GM23338 (cell line): ENCODE measurements at regions not wholly inside any gene's neighbourhood (a gene's known extent, or its start where the extent isn't known, plus 50 kb on each side); places are given as distances from the start of the nearest gene placed in this dataset.

Experiments used
- CREB1 ChIP-seq: fragments of 250-450 bp; sonication (Bioruptor Pico); IDR thresholded peaks from 2 replicates; pipeline ENCODE4 v1.5.0; 2020; ENCODE audit warnings: low read depth, mild to moderate bottlenecking, moderate library complexity
- CTCF ChIP-seq, 2 experiments: fragments of 200-600 bp in 1 of 2; sonication (generic) in 1 of 2; conservative IDR thresholded peaks; 2 replicates each; pipeline versions ENCODE4 v1.5.1 to v1.6.1; 2016 to 2017; ENCODE audit warnings: antibody characterized with exemption in 2 of 2, low read depth in 2 of 2, mild to moderate bottlenecking in 2 of 2, moderate library complexity in 1 of 2
- ETS1 ChIP-seq: IDR thresholded peaks from 2 replicates; pipeline ENCODE4 v1.6.1; 2016; ENCODE audit warnings: antibody characterized with exemption
- EZH2 ChIP-seq: fragments of 200-600 bp; sonication (generic); IDR thresholded peaks from one replicate; pipeline ENCODE4 v1.8.0; 2017; ENCODE audit warnings: antibody characterized with exemption, mild to moderate bottlenecking, low read depth; ENCODE audit not compliant: unreplicated experiment
- EZH2phosphoT487 ChIP-seq: fragments of 200-600 bp; sonication (generic); IDR thresholded peaks from one replicate; pipeline ENCODE4 v1.8.1; 2018; ENCODE audit warnings: antibody characterized with exemption; ENCODE audit not compliant: unreplicated experiment
- JUNB ChIP-seq: IDR thresholded peaks from one replicate; pipeline ENCODE4 v1.6.1; 2016; ENCODE audit warnings: antibody characterized with exemption; ENCODE audit not compliant: unreplicated experiment
- NANOG ChIP-seq: IDR thresholded peaks from 2 replicates; pipeline ENCODE4 v1.6.1; 2016; ENCODE audit warnings: antibody characterized with exemption, borderline replicate concordance
- POLR2AphosphoS5 ChIP-seq: IDR thresholded peaks from 2 replicates; pipeline ENCODE4 v1.6.1; 2016; ENCODE audit warnings: antibody characterized with exemption, low read depth
- REST ChIP-seq: IDR thresholded peaks from one replicate; pipeline ENCODE4 v1.6.1; 2018; ENCODE audit warnings: antibody characterized with exemption; ENCODE audit not compliant: unreplicated experiment
- STAT1 ChIP-seq: IDR thresholded peaks from one replicate; pipeline ENCODE4 v1.6.1; 2016; ENCODE audit warnings: antibody characterized with exemption; ENCODE audit not compliant: unreplicated experiment
- ZNF114 ChIP-seq: fragments of 250-450 bp; sonication (Bioruptor Pico); IDR thresholded peaks from 2 replicates; pipeline ENCODE4 v1.5.0; 2020; ENCODE audit warnings: mild to moderate bottlenecking, moderate library complexity
- ZNF331 ChIP-seq: fragments of 250-450 bp; sonication (Bioruptor Pico); IDR thresholded peaks from 2 replicates; pipeline ENCODE4 v1.5.0; 2020; ENCODE audit warnings: low read depth, mild to moderate bottlenecking, moderate library complexity
- ZNF462 ChIP-seq: fragments of 250-450 bp; sonication (Bioruptor Pico); IDR thresholded peaks from 2 replicates; pipeline ENCODE4 v1.5.0; 2020; ENCODE audit warnings: mild to moderate bottlenecking, moderate library complexity

- no peak for TF ChIP-seq CTCF (conservative IDR thresholded peaks at IDR 0.05; ENCODE audit: low read depth in 2 of 2)
- no peak for TF ChIP-seq EZH2
- TF ChIP-seq EZH2phosphoT487 = no peak
- TF ChIP-seq POLR2AphosphoS5 = no peak
- no peak for TF ChIP-seq REST
- TF ChIP-seq ETS1 = no peak
- TF ChIP-seq JUNB = no peak
- TF ChIP-seq NANOG = no peak
- TF ChIP-seq STAT1 = no peak
- TF ChIP-seq CREB1 (CRISPR knock-in tag) = no peak
- TF ChIP-seq ZNF462 = no peak
- no peak for TF ChIP-seq ZNF331 (CRISPR knock-in tag)
- no peak for TF ChIP-seq ZNF114 (CRISPR knock-in tag)
These were observed 122.4 kb downstream of the OLFM1 start for GRCh38 chr9:135209852-135210251.
